NCI-H2227 (cell line): ENCODE measurements at regions not wholly inside any gene's neighbourhood (a gene's known extent, or its start where the extent isn't known, plus 50 kb on each side); places are given as distances from the start of the nearest gene placed in this dataset.

Source experiments
- DNase-seq: peaks from one replicate; lab custom pipeline; 2025; ENCODE audit not compliant: unreplicated experiment; lab: John Stamatoyannopoulos, UW

- no peak for DNase-seq
Measured at GRCh38 chr3:195005759-195006510, 265.0 kb downstream of the XXYLT1 start.

GRCh38 chr3:195007151-195007550 is 263.8 kb downstream of the XXYLT1 start:
- DNase-seq = no peak

DNA sequence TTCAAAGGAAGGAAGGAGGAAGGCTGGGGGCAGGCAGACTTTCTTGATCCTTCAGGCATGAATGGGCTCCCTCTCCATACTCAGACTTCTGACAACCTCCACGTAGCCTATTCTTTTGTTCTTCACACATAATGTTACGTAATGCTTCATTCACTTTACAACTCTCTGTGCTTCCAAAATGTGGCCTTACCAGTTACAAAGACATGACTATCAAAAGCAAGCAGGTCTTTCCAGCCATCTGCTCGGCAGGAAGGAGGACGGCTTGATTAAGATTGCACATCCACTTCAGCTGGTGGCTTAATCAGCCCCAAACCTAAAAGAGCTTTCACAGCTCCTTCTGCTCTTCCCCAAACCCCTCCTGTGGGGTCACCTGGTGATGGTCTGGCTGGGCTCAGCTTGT is 263.2 kb downstream of the XXYLT1 start:
- DNase-seq = no peak

GRCh38 chr3:195008816-195009215 is 262.1 kb downstream of the XXYLT1 start:
- no peak for DNase-seq

GRCh38 chr3:195009616-195010015 is 261.3 kb downstream of the XXYLT1 start:
- no peak for DNase-seq

DNA sequence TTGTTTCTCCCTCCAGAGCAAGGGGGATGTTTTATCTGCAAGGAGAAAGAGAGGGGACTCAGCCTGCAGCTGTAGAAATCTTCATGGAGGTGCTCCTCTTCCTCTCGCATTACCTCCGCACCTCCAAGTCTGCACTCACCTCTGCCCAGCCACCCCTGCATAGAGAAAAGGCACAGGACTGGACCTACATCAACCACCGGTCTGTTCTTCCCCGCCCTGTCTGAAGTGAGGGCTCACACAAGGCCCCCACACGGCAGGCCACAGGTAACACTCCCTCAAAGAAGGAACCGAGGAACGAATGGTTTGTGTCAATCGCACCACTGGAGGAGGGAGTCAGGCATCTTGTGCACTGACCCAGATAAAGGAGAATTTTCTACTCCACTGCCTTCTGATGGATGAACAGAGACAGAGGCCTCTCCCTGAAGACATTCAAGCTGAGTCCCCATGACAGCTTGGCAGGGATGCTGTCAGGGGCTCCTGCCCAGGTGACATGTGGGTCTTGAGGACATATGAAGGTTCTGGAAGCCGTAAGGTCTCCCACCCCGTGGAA is 260.3 kb downstream of the XXYLT1 start:
- DNase-seq = no peak

- no peak for DNase-seq
Measured at GRCh38 chr3:195011231-195011834, 259.6 kb downstream of the XXYLT1 start.

GRCh38 chr3:195012100-195012499 is 258.9 kb downstream of the XXYLT1 start:
- no peak for DNase-seq

- DNase-seq = no peak
Measured at GRCh38 chr3:195012571-195012970, 258.4 kb downstream of the XXYLT1 start.

GRCh38 chr3:195013411-195014361 is 257.3 kb downstream of the XXYLT1 start:
- DNase-seq = no peak

DNA sequence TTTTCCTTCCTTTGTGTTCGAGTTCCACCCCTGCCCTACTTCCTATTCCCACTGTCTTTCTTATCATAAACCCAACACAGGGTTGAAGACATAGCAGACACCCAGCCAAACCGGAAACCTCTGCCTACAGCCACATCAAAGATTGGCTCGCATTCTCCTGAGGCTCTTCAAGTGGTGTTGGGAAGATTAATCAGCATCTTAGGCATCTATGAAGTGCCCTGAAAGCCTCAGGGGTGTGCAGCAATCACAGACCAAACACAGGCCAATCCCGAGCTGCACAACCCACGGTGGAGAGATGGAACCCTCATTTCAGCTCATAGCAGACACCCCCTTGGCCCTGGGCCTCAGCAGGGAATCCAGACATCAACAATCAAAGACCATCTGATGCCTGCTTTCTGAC is 255.9 kb downstream of the XXYLT1 start:
- no peak for DNase-seq

GRCh38 chr3:195017151-195017550 is 253.8 kb downstream of the XXYLT1 start:
- DNase-seq = no peak
